DND-41 (cell line): ENCODE measurements at regions not wholly inside any gene's neighbourhood (a gene's known extent, or its start where the extent isn't known, plus 50 kb on each side); places are given as distances from the start of the nearest gene placed in this dataset.

Experiments
- ATAC-seq: fragments of 200-7000 bp; cut with Tn5 transposase; 3 replicates; pipeline ENCODE4 v1.9.1; 2021; ENCODE audit warnings: low read depth; ENCODE audit not compliant: insufficient read depth
- DNase-seq: peaks from one replicate; pipeline ENCODE4 v3.0.0-alpha.2; 2020
- H2AFZ ChIP-seq: 2 replicates; pipeline ENCODE4 v1.6.0; 2012; ENCODE audit warnings: low read depth, low read length
- H3K27ac ChIP-seq: 2 replicates; pipeline ENCODE4 v1.5.1; 2012; ENCODE audit warnings: low read length, inconsistent platforms
- H3K27me3 ChIP-seq: fragments of 200-600 bp; sonication (generic); 2 replicates; pipeline ENCODE4 v1.6.0; 2012; ENCODE audit warnings: low read length, mild to moderate bottlenecking, inconsistent platforms; ENCODE audit not compliant: insufficient read depth, poor library complexity
- H3K36me3 ChIP-seq: 2 replicates; pipeline ENCODE4 v1.5.1; 2012; ENCODE audit warnings: low read length, inconsistent platforms; ENCODE audit not compliant: insufficient read depth
- H3K4me1 ChIP-seq: 2 replicates; pipeline ENCODE4 v1.5.1; 2012; ENCODE audit warnings: mild to moderate bottlenecking, low read length; ENCODE audit not compliant: insufficient read depth
- H3K4me2 ChIP-seq: 2 replicates; pipeline ENCODE4 v1.6.0; 2012; ENCODE audit warnings: mild to moderate bottlenecking, moderate library complexity, low read length, inconsistent platforms; ENCODE audit not compliant: insufficient read depth
- H3K4me3 ChIP-seq, 2 experiments: fragments of 200-600 bp in 1 of 2; shearing (Covaris generic) in 1 of 2; 2 replicates each; pipeline ENCODE4 v1.5.1; 2012 to 2016; ENCODE audit warnings: inconsistent platforms in 2 of 2, low read length in 2 of 2, mild to moderate bottlenecking in 2 of 2, low read depth in 1 of 2, moderate library complexity in 1 of 2
- H3K79me2 ChIP-seq: 2 replicates; pipeline ENCODE4 v1.6.0; 2012; ENCODE audit warnings: low read length, inconsistent platforms; ENCODE audit not compliant: insufficient read depth
- H3K9ac ChIP-seq: 2 replicates; pipeline ENCODE4 v1.6.0; 2012; ENCODE audit warnings: low read depth, mild to moderate bottlenecking, inconsistent platforms, low read length, moderate library complexity
- H3K9me3 ChIP-seq: 2 replicates; pipeline ENCODE4 v1.5.1; 2012; ENCODE audit warnings: low read length, moderate library complexity, mild to moderate bottlenecking, inconsistent platforms; ENCODE audit not compliant: insufficient read depth, severe bottlenecking
- H4K20me1 ChIP-seq: 2 replicates; pipeline ENCODE4 v1.6.0; 2012; ENCODE audit warnings: low read length; ENCODE audit not compliant: insufficient read depth
- EZH2 ChIP-seq: IDR thresholded peaks from 3 replicates; pipeline ENCODE4 v1.6.1; 2012; ENCODE audit warnings: borderline replicate concordance, low read depth, mild to moderate bottlenecking, moderate library complexity, low read length, inconsistent platforms; ENCODE audit not compliant: severe bottlenecking
- TF ChIP-seq, protein P1 (sequence below): IDR thresholded peaks from 2 replicates; pipeline ENCODE4 v1.5.1; 2012; ENCODE audit warnings: borderline replicate concordance, low read length, moderate library complexity, mild to moderate bottlenecking; ENCODE audit not compliant: poor library complexity, severe bottlenecking; ENCODE audit errors: extremely low read depth

DNA sequence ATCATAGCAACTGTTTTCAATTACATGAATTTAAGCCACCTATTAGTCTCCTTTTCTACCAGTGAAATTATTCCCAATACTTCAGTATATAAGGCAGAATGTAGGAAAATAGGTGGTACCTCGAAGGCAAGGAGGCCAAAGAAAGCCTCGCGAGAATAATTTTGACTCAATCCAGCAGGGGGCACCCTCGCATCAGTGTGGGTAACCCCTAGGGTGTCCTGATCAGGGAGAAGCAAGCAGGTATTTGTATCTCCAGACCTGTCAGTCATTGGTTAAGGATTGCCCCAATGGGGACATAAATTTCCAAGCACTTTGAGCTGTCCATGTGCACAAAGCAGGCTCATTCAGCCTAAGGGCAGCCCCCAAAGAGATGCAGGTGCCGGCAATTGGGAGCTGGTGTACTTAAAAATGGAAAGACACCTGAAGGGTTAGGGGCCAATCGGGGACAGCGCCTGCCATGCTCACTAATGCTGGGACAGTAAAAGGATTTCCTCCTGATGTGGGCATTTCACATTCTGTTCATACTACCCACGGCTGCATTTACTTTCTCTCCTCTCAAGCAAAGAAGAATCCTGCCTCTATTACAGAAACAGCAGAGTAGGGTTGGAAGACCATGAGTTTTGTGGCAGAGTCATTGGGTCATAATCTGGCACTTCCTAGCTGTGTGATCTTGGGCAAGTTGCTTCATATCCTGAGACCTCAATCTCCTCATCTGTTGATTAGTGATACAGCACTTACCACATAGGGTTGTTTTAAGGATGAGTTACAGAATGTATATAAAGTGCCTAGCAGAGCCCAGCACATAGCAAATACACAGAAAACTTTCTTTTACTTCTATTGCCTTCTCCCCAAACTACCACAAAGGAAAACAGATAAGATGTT, 136.1 kb downstream of the ICOS start:
- H3K9me3 ChIP-seq: no peaks in the 10 kb centered on the region
- H3K36me3 ChIP-seq: no peaks in the 10 kb centered on the region
- TF ChIP-seq EZH2: no peak
- TF ChIP-seq, protein P1, sequence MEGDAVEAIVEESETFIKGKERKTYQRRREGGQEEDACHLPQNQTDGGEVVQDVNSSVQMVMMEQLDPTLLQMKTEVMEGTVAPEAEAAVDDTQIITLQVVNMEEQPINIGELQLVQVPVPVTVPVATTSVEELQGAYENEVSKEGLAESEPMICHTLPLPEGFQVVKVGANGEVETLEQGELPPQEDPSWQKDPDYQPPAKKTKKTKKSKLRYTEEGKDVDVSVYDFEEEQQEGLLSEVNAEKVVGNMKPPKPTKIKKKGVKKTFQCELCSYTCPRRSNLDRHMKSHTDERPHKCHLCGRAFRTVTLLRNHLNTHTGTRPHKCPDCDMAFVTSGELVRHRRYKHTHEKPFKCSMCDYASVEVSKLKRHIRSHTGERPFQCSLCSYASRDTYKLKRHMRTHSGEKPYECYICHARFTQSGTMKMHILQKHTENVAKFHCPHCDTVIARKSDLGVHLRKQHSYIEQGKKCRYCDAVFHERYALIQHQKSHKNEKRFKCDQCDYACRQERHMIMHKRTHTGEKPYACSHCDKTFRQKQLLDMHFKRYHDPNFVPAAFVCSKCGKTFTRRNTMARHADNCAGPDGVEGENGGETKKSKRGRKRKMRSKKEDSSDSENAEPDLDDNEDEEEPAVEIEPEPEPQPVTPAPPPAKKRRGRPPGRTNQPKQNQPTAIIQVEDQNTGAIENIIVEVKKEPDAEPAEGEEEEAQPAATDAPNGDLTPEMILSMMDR: peak; percentile 75
- peak; percentile 78 for ATAC-seq
- no peak overlapping the region for H3K27ac ChIP-seq
- H4K20me1 ChIP-seq: no peaks in the 10 kb centered on the region
- no peak overlapping the region for H3K4me3 ChIP-seq
- H2AFZ ChIP-seq: no peak overlapping the region
- H3K9ac ChIP-seq: no peak overlapping the region
- peak; percentile 63 for DNase-seq
- no peak overlapping the region for H3K4me2 ChIP-seq
- no peaks in the 10 kb centered on the region for H3K79me2 ChIP-seq
- H3K27me3 ChIP-seq: no peaks in the 10 kb centered on the region
- H3K4me1 ChIP-seq: no peaks in the 10 kb centered on the region

DNA sequence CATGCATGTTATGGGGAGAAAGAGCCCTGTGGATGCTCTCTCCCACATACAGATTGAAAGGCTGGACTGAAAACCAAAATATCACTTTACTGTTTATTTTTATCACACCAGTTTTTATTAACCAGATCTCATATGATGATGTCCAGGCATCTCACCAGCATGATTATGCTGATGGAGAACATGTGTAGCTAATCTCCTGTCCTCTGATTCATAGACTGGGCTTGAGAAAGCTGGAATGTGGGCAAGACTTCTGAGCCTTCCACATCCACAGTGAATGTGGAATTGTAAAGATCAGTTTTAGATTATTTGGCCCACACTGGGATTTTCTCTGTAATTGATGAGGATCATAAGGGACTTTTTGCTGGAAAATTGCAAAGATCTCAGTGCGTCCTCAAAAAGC, 137.9 kb downstream of the ICOS start:
- H2AFZ ChIP-seq: no peak overlapping the region
- H3K27ac ChIP-seq: no peak overlapping the region
- no peaks in the 10 kb centered on the region for H3K36me3 ChIP-seq
- no peaks in the 10 kb centered on the region for H3K27me3 ChIP-seq
- no peak overlapping the region for H3K9ac ChIP-seq
- no peak for ATAC-seq
- no peak overlapping the region for H3K4me2 ChIP-seq
- DNase-seq: no peak
- H3K4me3 ChIP-seq: no peak overlapping the region
- H3K4me1 ChIP-seq: no peaks in the 10 kb centered on the region
- TF ChIP-seq, protein P1: no peak
- no peak for TF ChIP-seq EZH2
- H4K20me1 ChIP-seq: no peaks in the 10 kb centered on the region
- H3K9me3 ChIP-seq: no peaks in the 10 kb centered on the region
- H3K79me2 ChIP-seq: no peaks in the 10 kb centered on the region

DNA sequence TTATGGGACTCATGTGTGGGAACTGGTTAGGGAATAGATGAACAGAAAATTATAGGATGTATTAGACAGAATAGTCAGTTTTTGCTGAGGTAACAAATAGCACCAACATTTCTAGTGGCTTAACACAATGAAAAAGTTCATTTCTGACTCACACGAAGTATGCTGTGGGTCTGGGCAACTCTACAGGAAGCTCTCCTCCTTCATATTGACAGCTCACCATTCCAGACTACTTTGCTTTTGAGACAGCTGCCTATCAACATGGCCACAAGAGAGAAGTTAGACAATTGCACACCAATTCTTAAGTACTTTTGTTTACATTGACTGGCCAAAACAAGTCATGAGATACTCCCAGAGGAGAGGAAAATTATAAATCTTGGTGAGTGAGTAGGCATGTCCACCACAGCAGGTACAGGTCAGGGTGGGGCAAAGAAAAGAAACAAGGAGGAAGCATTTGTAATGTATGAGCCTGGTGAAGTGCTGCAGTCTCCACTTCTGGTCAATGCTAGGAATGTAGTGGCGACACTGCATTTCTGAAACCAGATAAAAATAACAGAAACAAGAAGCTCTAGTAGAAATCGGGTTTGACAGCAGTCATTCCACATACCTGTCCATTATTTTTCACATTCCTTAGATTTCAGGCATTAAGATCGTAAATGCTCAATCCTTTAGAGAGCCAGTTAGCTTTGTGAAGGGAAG, 141.6 kb downstream of the ICOS start:
- Histone ChIP-seq H3K4me3 (no peak overlapping the region), H4K20me1 (no peaks in the 10 kb centered on the region), H3K36me3 (no peaks in the 10 kb centered on the region), H3K4me2 (no peak overlapping the region), H3K79me2 (no peaks in the 10 kb centered on the region), H3K27me3 (no peaks in the 10 kb centered on the region), H2AFZ (no peak overlapping the region), H3K27ac (no peak overlapping the region), H3K9ac (no peak overlapping the region), H3K4me1 (no peaks in the 10 kb centered on the region), H3K9me3 (no peaks in the 10 kb centered on the region)
- ATAC-seq: no peak
- TF ChIP-seq, protein P1: no peak
- TF ChIP-seq EZH2: no peak
- no peak for DNase-seq
